ENCODE measurements at regions not wholly inside any gene's neighbourhood (a gene's known extent, or its start where the extent isn't known, plus 50 kb on each side); places are given as distances from the start of the nearest gene placed in this dataset.

- ATAC-seq = no peak
- Histone ChIP-seq H3K9me3 (no peaks in the 10 kb centered on the region), H3K4me1 (no peaks in the 10 kb centered on the region), H3K27me3 (ENCODE audit: low read depth) (no peaks in the 10 kb centered on the region), H3K36me3 (no peaks in the 10 kb centered on the region), H3K4me3 (no peak overlapping the region), H3K27ac (no peak overlapping the region)
- intact Hi-C loops (cut with DNase I) = no loop called here
- TF ChIP-seq CTCF (IDR thresholded peaks at IDR 0.05) = no peak
- no peak for DNase-seq
Observed at GRCh38 chr6:9527679-9528286, 887.1 kb downstream of the TFAP2A start.

- Histone ChIP-seq H3K36me3 (no peaks in the 10 kb centered on the region), H3K27me3 (ENCODE audit: low read depth) (no peaks in the 10 kb centered on the region), H3K27ac (no peak overlapping the region), H3K4me1 (no peaks in the 10 kb centered on the region), H3K4me3 (no peak overlapping the region), H3K9me3 (no peaks in the 10 kb centered on the region)
- no peak for TF ChIP-seq CTCF (IDR thresholded peaks at IDR 0.05)
- ATAC-seq = no peak
- intact Hi-C loops (cut with DNase I) = no loop called here
- no peak for DNase-seq
Observed at GRCh38 chr6:9523462-9523861, 891.4 kb downstream of the TFAP2A start.

GRCh38 chr6:9522101-9522500 lies 892.8 kb downstream of the TFAP2A start:
- TF ChIP-seq CTCF (IDR thresholded peaks at IDR 0.05) = no peak
- intact Hi-C loops (cut with DNase I) = no loop called here

GRCh38 chr6:9521152-9521530 lies 893.7 kb downstream of the TFAP2A start:
- no peak for TF ChIP-seq CTCF (IDR thresholded peaks at IDR 0.05)
- no peaks in the 10 kb centered on the region for H3K9me3 ChIP-seq
- ATAC-seq (no peak), DNase-seq (no peak)
- H3K27me3 ChIP-seq (ENCODE audit: low read depth) = no peaks in the 10 kb centered on the region
- H3K36me3 ChIP-seq = no peaks in the 10 kb centered on the region
- H3K27ac ChIP-seq = no peak overlapping the region
- no peak overlapping the region for H3K4me3 ChIP-seq
- intact Hi-C loops (cut with DNase I) = no loop called here
- no peaks in the 10 kb centered on the region for H3K4me1 ChIP-seq

More at GRCh38 chr6:9522101-9522500, 892.8 kb downstream of the TFAP2A start:
- Histone ChIP-seq H3K36me3 (no peaks in the 10 kb centered on the region), H3K4me1 (no peaks in the 10 kb centered on the region), H3K4me3 (no peak overlapping the region), H3K27me3 (ENCODE audit: low read depth) (no peaks in the 10 kb centered on the region), H3K9me3 (no peaks in the 10 kb centered on the region), H3K27ac (no peak overlapping the region)
- DNase-seq (no peak), ATAC-seq (no peak)

- Histone ChIP-seq H3K27me3 (ENCODE audit: low read depth) (no peaks in the 10 kb centered on the region), H3K4me1 (no peaks in the 10 kb centered on the region), H3K9me3 (no peaks in the 10 kb centered on the region), H3K4me3 (no peak overlapping the region), H3K27ac (no peak overlapping the region), H3K36me3 (no peaks in the 10 kb centered on the region)
- TF ChIP-seq CTCF (IDR thresholded peaks at IDR 0.05) = no peak
- intact Hi-C loops (cut with DNase I) = no loop called here
- ATAC-seq = no peak
- DNase-seq = no peak
Observed at GRCh38 chr6:9520417-9521151, 894.3 kb downstream of the TFAP2A start.

Measured in lower lobe of right lung (tissue), 2 donors.